SK-N-SH (cell line): ENCODE measurements at regions not wholly inside any gene's neighbourhood (a gene's known extent, or its start where the extent isn't known, plus 50 kb on each side); places are given as distances from the start of the nearest gene placed in this dataset.

Experiments used
- CTCF ChIA-PET: fragments of 300-600, 350-600 bp; formaldehyde crosslinking; extraction: SDS; loops from one replicate; lab custom pipeline; 2021; lab: Yijun Ruan, JAX
- POLR2A ChIA-PET: fragments of 350-600 bp; sonication (Branson Sonifier 250); formaldehyde crosslinking; extraction: SDS; loops from one replicate; lab custom pipeline; 2020; ENCODE audit warnings: antibody characterized with exemption, inconsistent platforms; lab: Yijun Ruan, JAX
- DNase-seq: peaks from one replicate; pipeline ENCODE4 v3.0.0; 2012
- H2AFZ ChIP-seq: fragments of 200-600 bp; sonication (generic); 2 replicates; pipeline ENCODE4 v1.8.1; 2016; ENCODE audit warnings: antibody characterized with exemption, mild to moderate bottlenecking, low read depth
- H3F3A ChIP-seq: fragments of 200-600 bp; sonication (generic); replicated peaks from 2 replicates; pipeline ENCODE3; 2016; ENCODE audit warnings: antibody characterized with exemption, mild to moderate bottlenecking; ENCODE audit not compliant: insufficient read depth
- H3K27ac ChIP-seq, 2 experiments: fragments of 200-500 bp in 1 of 2; fragments of 200-600 bp in 1 of 2; sonication (Bioruptor generic) in 1 of 2; sonication (generic), shearing (Covaris generic) in 1 of 2; 2 replicates each; pipeline versions ENCODE4 v1.5.1 to v1.6.1; 2014 to 2016; ENCODE audit warnings: low read depth in 2 of 2, inconsistent platforms in 1 of 2, low read length in 1 of 2, mild to moderate bottlenecking in 1 of 2, mixed read lengths in 1 of 2
- H3K27me3 ChIP-seq: fragments of 200-600 bp; sonication (generic), shearing (Covaris generic); 2 replicates; pipeline ENCODE4 v1.6.1; 2016; ENCODE audit warnings: mixed run types; ENCODE audit not compliant: insufficient read depth
- H3K36me3 ChIP-seq, 2 experiments: fragments of 200-500 bp in 1 of 2; fragments of 200-600 bp in 1 of 2; sonication (Bioruptor generic) in 1 of 2; sonication (generic) in 1 of 2; replicated peaks in 1 of 2; 2 replicates each; pipeline versions ENCODE3 to v1.5.1; 2014 to 2016; ENCODE audit warnings: low read length in 1 of 2, mild to moderate bottlenecking in 1 of 2; ENCODE audit not compliant: insufficient read depth in 2 of 2, control insufficient read depth in 1 of 2
- H3K4me1 ChIP-seq, 2 experiments: fragments of 200-500 bp in 1 of 2; fragments of 200-600 bp in 1 of 2; sonication (Bioruptor generic) in 1 of 2; sonication (generic), shearing (Covaris generic) in 1 of 2; 2 replicates each; pipeline versions ENCODE4 v1.5.1 to v1.6.1; 2014 to 2016; ENCODE audit warnings: low read depth in 1 of 2, low read length in 1 of 2, mixed run types in 1 of 2; ENCODE audit not compliant: insufficient read depth in 2 of 2, control insufficient read depth in 1 of 2
- H3K4me2 ChIP-seq: fragments of 200-600 bp; sonication (generic), shearing (Covaris generic); 2 replicates; pipeline ENCODE4 v1.6.1; 2017; ENCODE audit warnings: mixed run types
- H3K4me3 ChIP-seq, 2 experiments: fragments of 200-500 bp in 1 of 2; fragments of 200-600 bp in 1 of 2; sonication (Bioruptor generic) in 1 of 2; sonication (generic), shearing (Covaris generic) in 1 of 2; 2 replicates each; pipeline versions ENCODE4 v1.5.1 to v1.8.1; 2014 to 2016; ENCODE audit warnings: low read depth in 2 of 2, inconsistent platforms in 1 of 2, low read length in 1 of 2, mild to moderate bottlenecking in 1 of 2, mixed read lengths in 1 of 2, moderate library complexity in 1 of 2
- H3K79me2 ChIP-seq: fragments of 200-600 bp; sonication (generic); 2 replicates; pipeline ENCODE4 v1.8.1; 2017; ENCODE audit warnings: mild to moderate bottlenecking; ENCODE audit not compliant: insufficient read depth
- H3K9ac ChIP-seq: fragments of 200-600 bp; sonication (generic); 2 replicates; pipeline ENCODE4 v1.6.1; 2017; ENCODE audit warnings: mixed run types
- H3K9me2 ChIP-seq: fragments of 200-600 bp; sonication (generic); 2 replicates; pipeline ENCODE4 v1.6.1; 2017; ENCODE audit warnings: mixed run types
- H3K9me3 ChIP-seq: fragments of 200-600 bp; sonication (generic); 2 replicates; pipeline ENCODE4 v1.6.1; 2017; ENCODE audit warnings: mixed run types, mild to moderate bottlenecking, moderate library complexity
- H4K20me1 ChIP-seq: fragments of 200-600 bp; sonication (generic); 2 replicates; pipeline ENCODE4 v1.6.1; 2017; ENCODE audit warnings: mild to moderate bottlenecking, mixed run types; ENCODE audit not compliant: insufficient read depth
- ELF1 ChIP-seq: IDR thresholded peaks from 2 replicates; pipeline ENCODE4 v1.4.0; 2012
- EP300 ChIP-seq, 2 experiments: IDR thresholded peaks; 2 replicates each; pipeline versions ENCODE4 v1.4.0 to v1.6.1; 2012; ENCODE audit warnings: borderline replicate concordance in 1 of 2, low read depth in 1 of 2, low read length in 1 of 2
- FOXJ3 ChIP-seq: sonication (generic); formaldehyde crosslinking; IDR thresholded peaks from 2 replicates; pipeline ENCODE4 v1.5.1; 2020; ENCODE audit warnings: mild to moderate bottlenecking, missing genetic modification reagents
- FOXM1 ChIP-seq: IDR thresholded peaks from 2 replicates; pipeline ENCODE4 v1.4.0; 2012; ENCODE audit warnings: low read depth, mild to moderate bottlenecking
- MAX ChIP-seq: IDR thresholded peaks from 2 replicates; pipeline ENCODE4 v1.4.0; 2012; ENCODE audit warnings: low read depth
- MEF2A ChIP-seq: IDR thresholded peaks from 2 replicates; pipeline ENCODE4 v1.4.0; 2012; ENCODE audit warnings: low read depth, borderline replicate concordance
- MXI1 ChIP-seq: IDR thresholded peaks from 2 replicates; pipeline ENCODE4 v1.6.1; 2012; ENCODE audit warnings: mild to moderate bottlenecking, low read depth, low read length, improper control_type of control experiment
- NFIC ChIP-seq: IDR thresholded peaks from 2 replicates; pipeline ENCODE4 v1.4.0; 2012; ENCODE audit warnings: borderline replicate concordance
- POLR2AphosphoS5 ChIP-seq: IDR thresholded peaks from 2 replicates; pipeline ENCODE4 v1.6.1; 2012; ENCODE audit warnings: low read depth, low read length
- RAD21 ChIP-seq: IDR thresholded peaks from 2 replicates; pipeline ENCODE4 v1.6.1; 2012; ENCODE audit warnings: mild to moderate bottlenecking, low read length
- RCOR1 ChIP-seq: fragments of 150-350 bp; IDR thresholded peaks from 2 replicates; pipeline ENCODE4 v1.6.1; 2017; ENCODE audit warnings: antibody characterized with exemption, low read length
- RXRA ChIP-seq: IDR thresholded peaks from 2 replicates; pipeline ENCODE4 v1.4.0; 2012; ENCODE audit warnings: low read depth, mild to moderate bottlenecking, borderline replicate concordance
- TEAD4 ChIP-seq: IDR thresholded peaks from 2 replicates; pipeline ENCODE4 v1.4.0; 2012; ENCODE audit warnings: mild to moderate bottlenecking, borderline replicate concordance; ENCODE audit not compliant: insufficient read depth
- USF2 ChIP-seq: fragments of 150-350 bp; IDR thresholded peaks from 2 replicates; pipeline ENCODE4 v1.6.1; 2017; ENCODE audit warnings: antibody characterized with exemption, low read length, low read depth, borderline replicate concordance
- YY1 ChIP-seq: IDR thresholded peaks from 2 replicates; pipeline ENCODE4 v1.4.0; 2012; ENCODE audit warnings: low read depth, mild to moderate bottlenecking
- ZBTB33 ChIP-seq: IDR thresholded peaks from 2 replicates; pipeline ENCODE4 v1.4.0; 2012; ENCODE audit warnings: low read depth, borderline replicate concordance
- WGBS: methylation state at CpG from one replicate; pipeline ENCODE4 v1.1.6; 2017; ENCODE audit warnings: low lambda C conversion rate; 5-methylcytosine and 5-hydroxymethylcytosine counted together
- TF ChIP-seq, protein P1 (sequence below): IDR thresholded peaks from 2 replicates; pipeline ENCODE4 v1.4.0; 2012; ENCODE audit warnings: low read depth, borderline replicate concordance

GRCh38 chr4:179392787-179393186 is 1950.5 kb upstream of the AGA start:
- H3K27ac ChIP-seq: no peak overlapping the region
- H3K27me3 ChIP-seq: no peaks in the 10 kb centered on the region
- ChIA-PET POLR2A (no interaction called here), CTCF (interaction anchor here (0.6 kb wide), 2 partner anchors 17 to 431 kb away, joined by 3 read pairs; no protein-coding TSS in a partner anchor)
- H3K4me1 ChIP-seq: no peaks in the 10 kb centered on the region
- TF ChIP-seq NFIC (no peak), MXI1 (no peak), ZBTB33 (no peak), POLR2AphosphoS5 (no peak), FOXJ3 (CRISPR knock-in tag) (no peak), RAD21 (no peak), EP300 (IDR thresholded peaks at IDR 0.05; ENCODE audit: borderline replicate concordance in 1 of 2, low read depth in 1 of 2, low read length in 1 of 2) (no peak), MAX (no peak), ELF1 (no peak), USF2 (no peak)
- TF ChIP-seq, protein P1, sequence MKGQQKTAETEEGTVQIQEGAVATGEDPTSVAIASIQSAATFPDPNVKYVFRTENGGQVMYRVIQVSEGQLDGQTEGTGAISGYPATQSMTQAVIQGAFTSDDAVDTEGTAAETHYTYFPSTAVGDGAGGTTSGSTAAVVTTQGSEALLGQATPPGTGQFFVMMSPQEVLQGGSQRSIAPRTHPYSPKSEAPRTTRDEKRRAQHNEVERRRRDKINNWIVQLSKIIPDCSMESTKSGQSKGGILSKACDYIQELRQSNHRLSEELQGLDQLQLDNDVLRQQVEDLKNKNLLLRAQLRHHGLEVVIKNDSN: no peak
- DNase-seq: no peak
- H3K9me2 ChIP-seq: no peaks in the 10 kb centered on the region
- H3K9me3 ChIP-seq: no peaks in the 10 kb centered on the region
- H2AFZ ChIP-seq: no peak overlapping the region
- H3K9ac ChIP-seq: no peak overlapping the region
- no peaks in the 10 kb centered on the region for H3K36me3 ChIP-seq
- H3K79me2 ChIP-seq: no peaks in the 10 kb centered on the region
- H4K20me1 ChIP-seq: no peaks in the 10 kb centered on the region
- 2% methylated on average over 4 of the region's 4 CpGs for WGBS
- H3K4me3 ChIP-seq: no peak overlapping the region
- no peak overlapping the region for H3K4me2 ChIP-seq
- H3F3A ChIP-seq: no peaks in the 10 kb centered on the region

- Histone ChIP-seq H3K4me3 (no peak overlapping the region), H3K9ac (no peak overlapping the region), H3K27me3 (no peaks in the 10 kb centered on the region), H3K9me3 (no peaks in the 10 kb centered on the region), H3K4me2 (no peak overlapping the region), H3K27ac (no peak overlapping the region), H2AFZ (no peak overlapping the region), H3K36me3 (no peaks in the 10 kb centered on the region), H3K4me1 (no peaks in the 10 kb centered on the region), H3K9me2 (no peaks in the 10 kb centered on the region), H3F3A (no peaks in the 10 kb centered on the region), H3K79me2 (no peaks in the 10 kb centered on the region), H4K20me1 (no peaks in the 10 kb centered on the region)
- WGBS: 2% methylated on average over 5 of the region's 5 CpGs
- POLR2A ChIA-PET: no interaction called here
- no peak for DNase-seq
- TF ChIP-seq FOXM1 (no peak), TEAD4 (no peak), RCOR1 (no peak), YY1 (no peak), RXRA (no peak), MEF2A (no peak), RAD21 (no peak), FOXJ3 (CRISPR knock-in tag) (no peak)
- TF ChIP-seq, protein P1: no peak
- CTCF ChIA-PET: no interaction called here
Observed at GRCh38 chr4:179398414-179398813, 1956.2 kb upstream of the AGA start.
